Erythroblast (primary cell): ENCODE measurements at regions not wholly inside any gene's neighbourhood (a gene's known extent, or its start where the extent isn't known, plus 50 kb on each side); places are given as distances from the start of the nearest gene placed in this dataset.

ENCODE experiments used
- GATA1 ChIP-seq: IDR thresholded peaks from 2 replicates; pipeline ENCODE4 v1.6.1; 2011; ENCODE audit warnings: low read depth, mild to moderate bottlenecking, control low read depth, low read length, moderate library complexity
- POLR2A ChIP-seq: IDR thresholded peaks from 2 replicates; pipeline ENCODE4 v1.6.1; 2011; ENCODE audit warnings: mild to moderate bottlenecking, low read length

DNA sequence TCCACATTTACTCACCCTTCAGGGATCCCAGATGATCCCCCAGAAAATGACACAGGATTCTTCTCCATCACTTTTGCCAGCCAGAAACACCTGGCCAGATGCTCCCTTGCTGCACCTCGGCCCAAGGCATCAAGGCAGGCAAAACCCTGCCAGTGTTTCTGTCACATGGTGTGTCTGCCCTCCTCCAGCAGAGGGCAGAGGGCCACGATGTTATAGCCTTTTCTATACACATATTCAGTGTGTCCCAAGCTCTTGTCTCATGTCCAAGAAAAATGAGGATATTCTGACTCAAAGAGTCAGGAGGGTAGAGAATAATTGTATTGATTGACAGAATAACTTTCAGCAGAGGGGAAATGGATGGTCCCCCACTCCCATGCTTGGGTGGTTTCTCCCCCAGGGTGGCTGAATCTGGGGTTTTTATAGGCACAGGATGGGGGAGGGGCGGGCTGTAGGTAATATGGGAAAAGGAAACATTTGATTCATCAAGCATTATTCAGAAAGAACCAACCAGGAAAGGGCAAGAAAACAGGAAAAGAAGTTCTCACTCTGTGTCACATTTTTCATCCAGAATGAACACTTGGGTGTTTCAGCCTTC, 933.9 kb downstream of the TRIB2 start:
- TF ChIP-seq POLR2A (no peak), GATA1 (no peak)
